ENCODE measurements at regions not wholly inside any gene's neighbourhood (a gene's known extent, or its start where the extent isn't known, plus 50 kb on each side); places are given as distances from the start of the nearest gene placed in this dataset.
A peak's percentile ranks its signal among the peaks of the same experiment; 100 is the strongest.

- 97% methylated on average over 3 of the region's 3 CpGs for WGBS, 2 donors
- no peaks in the 10 kb centered on the region for H3K9me3 ChIP-seq
- no peaks in the 10 kb centered on the region for H3K36me3 ChIP-seq
- intact Hi-C loops (cut with DNase I): no loop called here
- no peak overlapping the region for H3K4me3 ChIP-seq (replicated peaks in 1 of 3)
- no peak overlapping the region for H3K27ac ChIP-seq
- H3K4me1 ChIP-seq: peaks cover 4 to 27% of the 10 kb centered on the region in 2 donors
- no peaks in the 10 kb centered on the region for H3K27me3 ChIP-seq
- no peak for DNase-seq
- TF ChIP-seq CTCF (IDR thresholded peaks at IDR 0.05): no peak
- no peak for TF ChIP-seq POLR2A (IDR thresholded peaks at IDR 0.05)
Measured at GRCh38 chr6:134470457-134470975, 152.6 kb upstream of the SGK1 start.

- 84 to 88% methylated on average over 8 of the region's 8 CpGs for WGBS, 2 donors
- intact Hi-C loops (cut with DNase I): no loop called here
- Histone ChIP-seq H3K36me3 (no peaks in the 10 kb centered on the region), H3K27ac (no peak overlapping the region), H3K27me3 (no peaks in the 10 kb centered on the region), H3K4me3 (replicated peaks in 1 of 3) (no peak overlapping the region), H3K4me1 (peaks cover 4 to 27% of the 10 kb centered on the region in 2 donors), H3K9me3 (no peaks in the 10 kb centered on the region)
- no peak for DNase-seq
- TF ChIP-seq POLR2A (IDR thresholded peaks at IDR 0.05) (no peak), CTCF (IDR thresholded peaks at IDR 0.05) (no peak)
Measured at GRCh38 chr6:134469702-134470456, 152.0 kb upstream of the SGK1 start.

GRCh38 chr6:134468633-134469032, 150.7 kb upstream of the SGK1 start:
- no peak overlapping the region for H3K4me3 ChIP-seq (replicated peaks in 1 of 3)
- no peaks in the 10 kb centered on the region for H3K36me3 ChIP-seq
- H3K27me3 ChIP-seq: no peaks in the 10 kb centered on the region
- WGBS, 2 donors: 27% methylated on average over 1 of the region's 1 CpG; no CpG with 5 or more reads in 1 of the 2 donors
- no peak for DNase-seq
- TF ChIP-seq POLR2A (IDR thresholded peaks at IDR 0.05) (no peak), CTCF (IDR thresholded peaks at IDR 0.05) (no peak)
- no peak overlapping the region for H3K27ac ChIP-seq
- no peaks in the 10 kb centered on the region for H3K9me3 ChIP-seq
- intact Hi-C loops (cut with DNase I): no loop called here
- peaks cover 4 to 27% of the 10 kb centered on the region in 2 donors for H3K4me1 ChIP-seq

- Histone ChIP-seq H3K4me3 (replicated peaks in 1 of 3) (no peak overlapping the region), H3K4me1 (peaks cover 4 to 27% of the 10 kb centered on the region in 2 donors), H3K27ac (no peak overlapping the region), H3K27me3 (no peaks in the 10 kb centered on the region), H3K9me3 (no peaks in the 10 kb centered on the region), H3K36me3 (no peaks in the 10 kb centered on the region)
- 81 to 91% methylated on average over 1 of the region's 1 CpG for WGBS, 2 donors
- TF ChIP-seq CTCF (IDR thresholded peaks at IDR 0.05) (no peak), POLR2A (IDR thresholded peaks at IDR 0.05) (no peak)
- intact Hi-C loops (cut with DNase I): no loop called here
- no peak for DNase-seq
Measured at GRCh38 chr6:134467620-134468019, 149.7 kb upstream of the SGK1 start.

GRCh38 chr6:134466771-134467525, 149.0 kb upstream of the SGK1 start:
- TF ChIP-seq POLR2A (IDR thresholded peaks at IDR 0.05) (no peak), CTCF (IDR thresholded peaks at IDR 0.05) (no peak)
- Histone ChIP-seq H3K4me3 (replicated peaks in 1 of 3) (no peak overlapping the region), H3K9me3 (no peaks in the 10 kb centered on the region), H3K27ac (peak overlapping the region in 1 of 3 donors; percentile 7), H3K27me3 (no peaks in the 10 kb centered on the region), H3K4me1 (peaks cover 4 to 27% of the 10 kb centered on the region in 2 donors), H3K36me3 (no peaks in the 10 kb centered on the region)
- WGBS, 2 donors: 29 to 57% methylated on average over 2 of the region's 2 CpGs
- intact Hi-C loops (cut with DNase I): no loop called here
- no peak for DNase-seq
